ENCODE measurements at regions not wholly inside any gene's neighbourhood (a gene's known extent, or its start where the extent isn't known, plus 50 kb on each side); places are given as distances from the start of the nearest gene placed in this dataset.

- no peak for TF ChIP-seq EZH2phosphoT487 (IDR thresholded peaks at IDR 0.05; ENCODE audit: insufficient read depth, low read depth)
- no peak for TF ChIP-seq EZH2 (IDR thresholded peaks at IDR 0.05; ENCODE audit: insufficient read depth, poor library complexity, severe bottlenecking)
Observed at GRCh38 chrX:36480441-36480990, 527.6 kb upstream of the FAM47C start.

Measured in GM23248 (cell line).